Ovary (tissue), 3 donors: ENCODE measurements at regions not wholly inside any gene's neighbourhood (a gene's known extent, or its start where the extent isn't known, plus 50 kb on each side); places are given as distances from the start of the nearest gene placed in this dataset.

Experiments used
- POLR2A ChIP-seq: fragments of 450-650 bp; IDR thresholded peaks from one replicate; pipeline ENCODE4 v1.6.1; 2017; ENCODE audit warnings: antibody characterized with exemption, mild to moderate bottlenecking, moderate library complexity
- TF ChIP-seq, protein P1 (sequence below), 3 donors: fragments of 450-650 bp in 2 of 3; fragments of 200-600 bp in 1 of 3; IDR thresholded peaks; one replicate each; pipeline versions ENCODE4 v1.5.1 to v1.8.0; 2016 to 2022; ENCODE audit warnings: antibody characterized with exemption in 3 of 3, mild to moderate bottlenecking in 1 of 3
- donor health status: DM: no; HTN: no; CAD: no.

- TF ChIP-seq, protein P1, sequence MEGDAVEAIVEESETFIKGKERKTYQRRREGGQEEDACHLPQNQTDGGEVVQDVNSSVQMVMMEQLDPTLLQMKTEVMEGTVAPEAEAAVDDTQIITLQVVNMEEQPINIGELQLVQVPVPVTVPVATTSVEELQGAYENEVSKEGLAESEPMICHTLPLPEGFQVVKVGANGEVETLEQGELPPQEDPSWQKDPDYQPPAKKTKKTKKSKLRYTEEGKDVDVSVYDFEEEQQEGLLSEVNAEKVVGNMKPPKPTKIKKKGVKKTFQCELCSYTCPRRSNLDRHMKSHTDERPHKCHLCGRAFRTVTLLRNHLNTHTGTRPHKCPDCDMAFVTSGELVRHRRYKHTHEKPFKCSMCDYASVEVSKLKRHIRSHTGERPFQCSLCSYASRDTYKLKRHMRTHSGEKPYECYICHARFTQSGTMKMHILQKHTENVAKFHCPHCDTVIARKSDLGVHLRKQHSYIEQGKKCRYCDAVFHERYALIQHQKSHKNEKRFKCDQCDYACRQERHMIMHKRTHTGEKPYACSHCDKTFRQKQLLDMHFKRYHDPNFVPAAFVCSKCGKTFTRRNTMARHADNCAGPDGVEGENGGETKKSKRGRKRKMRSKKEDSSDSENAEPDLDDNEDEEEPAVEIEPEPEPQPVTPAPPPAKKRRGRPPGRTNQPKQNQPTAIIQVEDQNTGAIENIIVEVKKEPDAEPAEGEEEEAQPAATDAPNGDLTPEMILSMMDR (IDR thresholded peaks at IDR 0.05), result no peak
- no peak for TF ChIP-seq POLR2A
Observed at GRCh38 chr10:124198871-124199270, 105.5 kb upstream of the CHST15 start.
